GM12891 (cell line): ENCODE measurements at regions not wholly inside any gene's neighbourhood (a gene's known extent, or its start where the extent isn't known, plus 50 kb on each side); places are given as distances from the start of the nearest gene placed in this dataset.

Source experiments
- DNase-seq: peaks from one replicate; pipeline ENCODE4 v3.0.0; 2011; ENCODE audit warnings: low spot score; ENCODE audit not compliant: insufficient read length
- FAIRE-seq: peaks from 2 replicates; lab custom pipeline; 2011; peaks lifted over from hg19 to GRCh38; lab: Jason Lieb, UNC
- PAX5 ChIP-seq: IDR thresholded peaks from 2 replicates; pipeline ENCODE4 v1.6.1; 2011; ENCODE audit warnings: low read length, moderate library complexity, mild to moderate bottlenecking; ENCODE audit not compliant: insufficient read depth, severe bottlenecking
- POLR2A ChIP-seq: IDR thresholded peaks from 2 replicates; pipeline ENCODE4 v1.6.1; 2011; ENCODE audit warnings: low read depth, low read length, control low read depth
- POLR2AphosphoS5 ChIP-seq: IDR thresholded peaks from 2 replicates; pipeline ENCODE4 v1.6.1; 2011; ENCODE audit warnings: low read depth, low read length, control low read depth
- POU2F2 ChIP-seq: IDR thresholded peaks from 2 replicates; pipeline ENCODE4 v1.6.1; 2011; ENCODE audit warnings: low read depth, mild to moderate bottlenecking, control low read depth, low read length, moderate library complexity
- SPI1 ChIP-seq: IDR thresholded peaks from 2 replicates; pipeline ENCODE4 v1.6.1; 2011; ENCODE audit warnings: low read depth, low read length, control low read depth
- TAF1 ChIP-seq: IDR thresholded peaks from 2 replicates; pipeline ENCODE4 v1.6.1; 2011; ENCODE audit warnings: low read depth, low read length, control low read depth

DNA sequence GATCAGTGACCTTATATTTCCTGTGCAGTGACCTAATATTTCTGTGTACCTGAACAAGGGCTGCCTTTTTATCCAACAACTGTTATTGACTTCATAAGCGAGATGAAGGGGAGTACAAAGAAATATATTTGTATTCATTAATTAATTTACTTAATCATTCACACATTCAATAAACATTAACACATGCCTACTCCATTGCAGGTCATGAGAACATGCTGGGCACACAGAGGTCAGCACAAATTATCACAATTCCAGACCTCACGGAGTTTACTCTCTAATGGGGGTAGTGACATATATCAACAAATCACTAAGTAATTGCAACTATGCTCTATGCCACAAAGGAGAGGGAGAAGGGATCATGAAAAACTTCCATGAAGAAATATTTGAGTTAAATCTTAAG lies 614.6 kb downstream of the TOX3 start:
- FAIRE-seq: no peak
- DNase-seq: no peak
- TF ChIP-seq POU2F2 (no peak), PAX5 (no peak), POLR2A (no peak), SPI1 (no peak), TAF1 (no peak), POLR2AphosphoS5 (no peak)

DNA sequence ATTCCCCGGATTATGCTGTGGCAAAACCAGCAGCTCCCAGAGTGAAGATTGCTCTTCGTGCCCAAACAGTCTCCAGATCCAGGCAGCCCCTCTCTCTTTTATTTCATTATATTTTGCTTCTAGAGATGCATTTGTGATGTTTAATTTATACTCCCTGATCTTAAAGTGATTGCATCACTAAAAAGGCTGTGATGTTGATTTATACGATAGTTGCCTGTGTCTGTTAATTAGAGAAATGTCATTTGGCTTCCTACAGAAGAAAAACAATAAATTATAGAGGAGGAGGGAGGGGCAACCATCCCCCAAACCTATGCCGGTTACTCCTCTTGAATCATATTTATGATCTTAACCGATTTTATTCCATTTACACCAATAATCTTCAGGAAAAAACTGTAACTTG lies 615.3 kb downstream of the TOX3 start:
- DNase-seq (no peak), FAIRE-seq (no peak)
- TF ChIP-seq PAX5 (no peak), SPI1 (no peak), POLR2AphosphoS5 (no peak), TAF1 (no peak), POU2F2 (no peak), POLR2A (no peak)

DNA sequence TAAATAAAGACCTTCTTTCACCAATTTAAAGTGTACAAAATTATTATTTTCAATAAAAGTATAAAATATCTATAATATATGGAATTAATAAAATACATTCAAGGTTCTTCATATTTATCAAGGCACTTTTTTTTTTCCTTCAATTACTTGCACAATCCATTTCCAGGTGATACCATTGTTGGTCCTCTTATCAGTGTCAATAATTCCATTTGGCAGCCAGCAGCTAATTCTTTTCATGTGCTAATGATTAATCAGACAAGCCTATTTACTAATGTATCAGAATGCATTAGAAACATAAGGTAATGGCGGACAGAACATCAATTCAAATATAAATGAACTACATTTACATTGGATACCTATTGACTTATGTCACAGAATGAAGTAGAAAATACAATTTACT lies 622.2 kb downstream of the TOX3 start:
- FAIRE-seq: no peak

DNA sequence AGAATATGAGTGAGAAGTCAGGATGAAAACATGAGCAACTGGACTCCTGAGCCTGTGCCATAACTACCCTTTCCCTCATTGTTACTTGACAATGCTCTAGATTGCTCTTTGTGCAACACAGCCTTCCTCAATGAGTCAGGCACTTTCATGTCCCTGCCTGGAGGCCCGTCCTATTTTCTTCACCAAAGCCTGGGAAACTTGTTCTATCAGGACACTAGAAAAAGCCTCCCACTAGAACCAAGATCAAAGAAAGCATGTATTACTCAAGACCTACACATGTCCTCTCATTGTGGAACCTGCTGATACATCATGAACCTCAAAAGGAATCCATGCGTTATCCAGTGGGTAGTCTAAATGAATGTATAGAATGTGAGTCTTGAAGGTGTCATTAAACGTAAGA lies 624.5 kb downstream of the TOX3 start:
- DNase-seq: no peak

More for the DNA sequence above, 622.2 kb downstream of the TOX3 start:
- no peak for TF ChIP-seq TAF1
- TF ChIP-seq POLR2A: no peak
- TF ChIP-seq POLR2AphosphoS5: no peak
- TF ChIP-seq PAX5: no peak
- no peak for TF ChIP-seq POU2F2
- TF ChIP-seq SPI1: no peak
- no peak for DNase-seq

DNA sequence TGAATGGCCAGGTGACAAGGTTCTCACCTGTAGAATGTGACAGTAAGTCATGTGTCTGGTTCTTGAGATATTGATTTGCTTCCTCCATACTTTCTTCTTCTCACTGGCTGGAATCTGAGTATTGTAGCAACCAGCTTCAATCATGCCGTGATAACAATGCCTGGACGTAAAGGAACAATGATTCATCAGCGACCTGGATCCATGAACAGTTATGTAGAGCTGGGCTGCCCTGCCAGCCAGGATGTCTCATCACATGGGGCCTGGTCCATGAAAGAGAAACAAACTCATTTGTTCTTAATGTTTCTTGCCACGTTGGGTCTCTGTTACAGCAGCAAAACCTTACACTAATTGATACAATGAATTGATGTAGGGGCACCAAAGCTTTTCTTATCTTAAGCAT lies 627.2 kb downstream of the TOX3 start:
- DNase-seq (no peak), FAIRE-seq (no peak)
- no peak for TF ChIP-seq TAF1
- TF ChIP-seq PAX5: no peak
- no peak for TF ChIP-seq POLR2A
- TF ChIP-seq POLR2AphosphoS5: no peak
- TF ChIP-seq POU2F2: no peak
- TF ChIP-seq SPI1: no peak

More for the DNA sequence above, 624.5 kb downstream of the TOX3 start:
- no peak for TF ChIP-seq POU2F2
- no peak for TF ChIP-seq TAF1
- TF ChIP-seq PAX5: no peak
- no peak for TF ChIP-seq POLR2A
- no peak for TF ChIP-seq SPI1
- no peak for TF ChIP-seq POLR2AphosphoS5
- no peak for FAIRE-seq

DNA sequence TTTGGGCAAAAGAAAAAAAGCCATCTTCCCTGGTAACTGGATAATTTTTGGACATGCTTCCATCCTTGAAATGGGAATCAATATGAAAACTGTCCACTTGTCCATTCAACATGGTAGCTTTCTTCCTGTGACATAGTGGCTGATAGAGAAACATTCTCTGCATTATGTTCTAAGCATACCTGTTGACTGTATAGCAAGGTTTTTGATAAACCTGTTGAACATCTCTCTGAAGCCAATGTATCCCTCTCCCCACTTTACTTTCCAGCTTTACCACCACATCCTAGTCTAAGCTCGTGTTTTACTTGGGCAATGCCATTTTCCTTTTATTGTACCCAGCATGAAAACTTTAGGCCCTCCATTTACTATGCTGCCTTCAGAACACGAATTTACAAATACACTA lies 630.1 kb downstream of the TOX3 start:
- no peak for FAIRE-seq
- DNase-seq: no peak
- no peak for TF ChIP-seq SPI1

DNA sequence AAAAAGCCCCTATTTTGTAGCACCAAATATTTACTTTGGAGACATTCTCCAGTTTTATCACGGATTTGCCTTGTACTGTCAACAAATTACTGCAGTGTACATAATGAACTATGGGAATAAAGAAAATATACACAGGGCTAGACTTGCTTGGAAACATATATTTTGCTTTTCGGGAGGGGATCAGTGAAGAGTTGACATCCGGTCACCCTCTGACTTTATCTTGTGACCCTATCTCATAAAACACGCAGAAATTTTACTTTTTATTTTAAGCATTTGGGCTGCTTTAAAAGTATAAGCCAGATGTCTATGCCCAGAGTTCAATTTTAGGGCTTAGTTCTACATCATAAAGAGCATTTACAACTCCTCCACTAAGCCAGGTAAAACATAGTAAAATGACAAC lies 630.7 kb downstream of the TOX3 start:
- no peak for DNase-seq
- TF ChIP-seq POU2F2: no peak
- FAIRE-seq: no peak

DNA sequence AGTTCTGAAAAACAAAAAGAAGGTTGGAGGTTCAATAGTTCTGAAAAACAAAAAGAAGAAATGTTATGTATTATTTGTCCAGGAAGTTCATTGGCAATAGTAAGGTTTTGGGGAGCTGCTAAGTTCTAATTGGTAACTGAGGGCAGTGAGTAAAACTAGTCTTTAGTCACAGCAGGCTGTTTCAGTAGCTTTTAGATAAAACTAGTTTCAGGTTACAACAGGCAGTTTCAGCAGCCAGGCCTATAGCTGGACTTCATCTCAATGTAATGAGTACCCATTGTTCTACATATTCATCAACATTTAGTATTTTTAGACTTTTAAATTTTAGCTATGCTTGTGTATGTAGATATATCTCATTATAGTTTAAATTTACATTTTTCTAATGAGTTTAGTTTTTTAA lies 639.3 kb downstream of the TOX3 start:
- FAIRE-seq: no peak
- TF ChIP-seq POU2F2 (no peak), POLR2AphosphoS5 (no peak)

DNA sequence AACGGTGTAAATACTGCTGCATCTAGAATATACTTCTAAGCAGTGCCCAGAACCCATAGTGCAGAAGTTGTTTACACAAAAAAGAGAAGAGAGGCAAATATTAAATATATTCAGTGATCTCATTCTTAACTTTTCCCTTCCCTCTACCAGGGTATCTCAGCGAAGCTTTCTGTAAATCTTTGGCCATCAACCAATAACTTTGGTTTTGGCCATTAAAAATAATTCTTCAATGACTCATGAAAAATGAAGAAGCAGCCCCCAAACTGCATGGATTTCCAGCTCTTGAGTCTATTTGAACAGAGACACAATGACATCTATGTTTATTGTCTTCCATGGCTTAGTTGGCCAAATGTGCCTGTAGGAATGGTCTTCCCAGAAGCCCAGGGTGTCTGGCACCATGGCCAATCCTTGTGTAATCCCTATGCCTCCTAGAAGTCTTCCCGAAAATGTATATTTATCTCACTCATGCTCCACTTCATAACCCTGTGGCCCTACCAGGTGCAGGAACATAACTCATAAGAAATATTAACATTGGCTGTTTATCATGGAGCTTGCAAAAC lies 646.6 kb downstream of the TOX3 start:
- FAIRE-seq (no peak), DNase-seq (no peak)
- TF ChIP-seq POLR2AphosphoS5: no peak
- no peak for TF ChIP-seq POLR2A
- no peak for TF ChIP-seq PAX5
- TF ChIP-seq POU2F2: no peak
- TF ChIP-seq TAF1: no peak
- TF ChIP-seq SPI1: no peak

More for the DNA sequence above, 639.3 kb downstream of the TOX3 start:
- no peak for DNase-seq

DNA sequence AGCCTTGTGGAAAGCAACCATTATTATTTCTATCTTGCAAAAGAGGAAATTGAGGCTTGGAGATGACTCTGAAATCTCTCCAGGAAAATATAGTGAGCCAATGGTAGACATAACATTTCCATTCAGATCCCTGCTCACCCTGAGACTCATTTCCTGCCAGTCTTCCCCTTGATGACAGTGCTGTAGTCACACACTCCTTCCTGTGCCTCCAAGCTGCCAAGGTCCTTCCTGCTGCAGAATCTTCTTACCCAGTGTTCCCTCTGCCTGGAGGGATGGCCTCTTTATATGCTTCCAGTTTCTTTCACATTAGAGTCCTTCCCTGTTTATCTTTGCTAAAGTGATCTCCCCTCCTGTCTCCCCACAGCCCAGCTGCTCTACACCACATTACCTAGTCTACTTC lies 648.1 kb downstream of the TOX3 start:
- TF ChIP-seq POLR2AphosphoS5 (no peak), SPI1 (no peak), PAX5 (no peak), TAF1 (no peak), POLR2A (no peak), POU2F2 (no peak)
- DNase-seq: no peak
- FAIRE-seq: no peak
